8988T (cell line): ENCODE measurements at regions not wholly inside any gene's neighbourhood (a gene's known extent, or its start where the extent isn't known, plus 50 kb on each side); places are given as distances from the start of the nearest gene placed in this dataset.

Experiments
- DNase-seq: peaks from one replicate; pipeline ENCODE4 v3.0.0; 2011

- no peak for DNase-seq
Measured at GRCh38 chr22:27473533-27473932, 328.0 kb downstream of the MN1 start.

GRCh38 chr22:27474112-27474571 lies 327.4 kb downstream of the MN1 start:
- DNase-seq = no peak

DNA sequence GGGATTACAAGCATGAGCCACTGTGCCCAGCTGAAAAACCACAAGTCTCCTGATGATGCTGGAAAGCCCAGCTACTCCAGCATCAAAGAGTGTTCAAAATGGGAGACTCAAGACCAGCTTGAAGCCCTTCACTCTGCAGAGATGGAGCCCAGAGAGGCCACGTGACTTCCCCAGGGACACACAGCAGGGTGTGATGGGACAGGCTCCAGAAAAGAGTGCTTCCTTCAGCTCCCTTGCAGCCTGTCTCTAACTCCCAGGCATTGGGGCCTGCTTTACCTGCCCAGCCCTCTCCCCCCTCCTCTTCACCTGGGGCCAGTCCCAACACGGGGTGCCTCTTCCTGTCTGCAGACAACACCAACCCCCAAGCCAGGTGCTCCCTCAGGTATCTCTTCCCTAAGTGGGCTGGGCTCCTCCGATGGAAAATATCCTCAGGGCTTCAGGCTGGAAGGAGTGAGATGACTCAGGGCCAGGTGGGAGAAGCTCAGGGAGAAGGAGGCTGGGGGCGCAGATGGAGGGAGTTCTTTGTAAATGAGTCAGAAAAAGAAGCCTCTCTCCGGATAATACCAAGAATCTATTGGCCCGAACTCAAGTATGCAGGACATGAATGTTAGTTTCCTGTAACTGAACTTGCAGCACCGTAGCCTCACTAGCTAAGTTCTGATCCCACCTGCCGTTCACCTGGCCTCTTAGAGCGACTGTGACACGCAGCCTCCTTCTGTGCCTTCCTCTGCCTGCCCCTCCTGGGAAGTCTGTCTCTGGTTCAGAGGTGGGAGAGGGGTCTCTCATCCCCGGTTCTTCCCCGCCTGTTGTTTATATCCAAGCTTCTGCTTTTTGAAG lies 326.6 kb downstream of the MN1 start:
- DNase-seq = peak; percentile 46

DNA sequence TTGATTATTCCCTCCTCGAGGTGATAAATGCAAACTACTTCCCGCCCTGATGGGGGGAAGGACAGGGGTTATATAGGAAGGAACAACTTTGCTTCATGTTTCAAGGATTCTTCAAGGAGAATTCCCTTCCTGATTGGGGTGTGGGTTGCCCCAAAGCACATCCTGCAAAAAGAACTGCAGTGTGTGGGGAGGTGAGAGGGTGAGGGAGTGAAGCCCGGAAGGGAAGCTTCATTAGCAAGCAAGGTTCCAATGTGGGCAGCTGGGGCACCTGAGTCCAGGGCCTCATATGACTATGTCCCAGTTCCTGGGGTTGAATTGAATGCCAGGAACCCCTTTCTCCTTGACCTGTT lies 326.0 kb downstream of the MN1 start:
- DNase-seq = no peak

GRCh38 chr22:27476318-27476717 lies 325.2 kb downstream of the MN1 start:
- DNase-seq = no peak

GRCh38 chr22:27476729-27477128 lies 324.8 kb downstream of the MN1 start:
- DNase-seq = peak; percentile 61

- no peak for DNase-seq
Measured at GRCh38 chr22:27477171-27477570, 324.4 kb downstream of the MN1 start.

DNA sequence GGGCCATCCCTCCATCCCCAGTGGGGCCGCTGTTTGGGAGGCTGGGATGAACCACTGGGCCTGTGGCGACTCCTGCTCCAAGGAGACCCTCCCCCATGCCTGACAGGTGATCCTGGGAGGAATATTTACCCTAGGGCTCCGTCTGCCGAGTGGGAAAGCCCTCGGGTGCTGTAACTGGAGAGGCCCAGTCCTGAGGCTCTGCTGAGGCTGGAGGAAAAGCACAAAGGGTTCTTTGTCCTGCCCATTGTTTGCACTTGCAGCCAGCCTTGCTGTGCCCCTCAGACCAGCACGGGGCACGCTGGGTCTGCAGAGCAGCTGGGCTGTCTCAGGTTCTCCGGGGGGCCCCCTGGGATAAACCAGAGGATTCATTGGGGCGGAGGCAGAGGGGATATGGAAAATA lies 321.1 kb downstream of the MN1 start:
- DNase-seq = no peak

GRCh38 chr22:27482402-27482801 lies 319.2 kb downstream of the MN1 start:
- DNase-seq = no peak

DNA sequence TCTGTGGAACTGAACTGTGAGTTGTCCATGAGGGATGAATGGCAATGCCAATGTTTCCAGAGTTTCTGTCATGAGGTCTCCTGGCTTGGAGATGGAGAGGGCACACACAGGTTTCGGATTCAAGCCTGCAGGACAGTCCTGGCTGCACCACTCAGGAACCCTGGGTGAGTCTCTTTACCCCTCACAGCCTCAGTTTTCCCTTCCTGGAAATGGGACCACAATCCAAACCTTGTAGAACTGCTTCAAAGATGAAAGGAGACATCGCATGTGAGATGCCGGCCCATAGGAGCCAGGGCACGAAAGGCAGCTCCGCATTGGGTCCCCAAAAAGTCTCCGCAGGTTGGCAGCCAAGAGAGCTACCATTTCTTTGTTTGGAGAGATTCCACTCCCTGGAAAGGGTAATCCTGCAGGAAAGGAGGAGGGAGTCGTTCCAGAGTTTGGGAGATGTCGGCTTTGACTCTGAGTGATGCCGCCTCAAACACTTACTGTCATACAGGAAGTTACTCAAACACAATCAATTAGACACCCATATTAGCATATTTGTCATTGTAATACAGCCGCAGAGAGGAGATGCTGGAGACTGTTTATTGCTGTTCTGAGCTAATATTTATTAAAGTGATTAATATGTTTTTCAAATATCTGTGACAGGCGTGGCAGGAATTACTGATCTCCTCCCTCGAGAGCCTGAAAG lies 318.3 kb downstream of the MN1 start:
- no peak for DNase-seq

DNA sequence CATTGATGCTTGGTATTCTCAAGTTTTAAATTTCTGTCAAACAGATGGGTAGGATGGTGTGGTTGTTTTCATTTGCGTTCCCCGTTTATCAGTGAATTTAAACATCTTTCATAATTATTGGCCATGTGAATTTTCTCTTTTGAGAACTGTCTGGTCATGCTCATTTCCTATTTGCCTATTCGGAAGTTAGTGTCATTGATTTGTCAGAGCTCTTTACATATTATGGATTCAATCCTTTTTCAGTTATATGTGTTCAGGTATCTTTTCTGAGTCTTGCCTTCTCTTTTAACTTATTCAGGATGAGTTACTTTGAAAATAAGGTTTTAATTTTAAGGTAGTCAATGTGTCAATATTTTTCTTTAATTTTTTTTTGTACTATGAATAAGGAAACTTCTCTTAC lies 315.7 kb downstream of the MN1 start:
- DNase-seq = no peak

- DNase-seq = no peak
Measured at GRCh38 chr22:27487600-27488452, 313.7 kb downstream of the MN1 start.

- DNase-seq = no peak
Measured at GRCh38 chr22:27488456-27489177, 312.9 kb downstream of the MN1 start.

- no peak for DNase-seq
Measured at GRCh38 chr22:27489178-27489675, 312.3 kb downstream of the MN1 start.

DNA sequence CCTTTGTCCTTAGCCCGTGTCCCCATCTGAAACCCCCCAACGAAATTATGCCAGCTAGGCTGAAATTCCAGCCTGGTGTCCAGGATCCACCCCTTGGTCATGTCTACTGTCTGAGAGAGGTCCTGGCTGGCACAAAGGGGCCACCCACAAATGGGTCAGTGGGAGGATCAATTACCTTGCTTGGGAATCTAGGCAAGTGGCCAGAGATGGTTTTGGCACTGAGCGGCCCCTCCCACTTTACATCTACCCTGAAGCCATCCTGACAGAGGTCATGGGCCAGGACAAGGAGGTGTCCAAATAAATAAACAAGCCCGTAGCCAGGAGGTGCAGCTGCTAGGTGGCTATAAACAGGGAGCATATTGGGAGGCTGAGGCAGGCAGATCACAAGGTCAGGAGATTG lies 311.5 kb downstream of the MN1 start:
- DNase-seq = no peak

GRCh38 chr22:27491888-27492287 lies 309.7 kb downstream of the MN1 start:
- no peak for DNase-seq

DNA sequence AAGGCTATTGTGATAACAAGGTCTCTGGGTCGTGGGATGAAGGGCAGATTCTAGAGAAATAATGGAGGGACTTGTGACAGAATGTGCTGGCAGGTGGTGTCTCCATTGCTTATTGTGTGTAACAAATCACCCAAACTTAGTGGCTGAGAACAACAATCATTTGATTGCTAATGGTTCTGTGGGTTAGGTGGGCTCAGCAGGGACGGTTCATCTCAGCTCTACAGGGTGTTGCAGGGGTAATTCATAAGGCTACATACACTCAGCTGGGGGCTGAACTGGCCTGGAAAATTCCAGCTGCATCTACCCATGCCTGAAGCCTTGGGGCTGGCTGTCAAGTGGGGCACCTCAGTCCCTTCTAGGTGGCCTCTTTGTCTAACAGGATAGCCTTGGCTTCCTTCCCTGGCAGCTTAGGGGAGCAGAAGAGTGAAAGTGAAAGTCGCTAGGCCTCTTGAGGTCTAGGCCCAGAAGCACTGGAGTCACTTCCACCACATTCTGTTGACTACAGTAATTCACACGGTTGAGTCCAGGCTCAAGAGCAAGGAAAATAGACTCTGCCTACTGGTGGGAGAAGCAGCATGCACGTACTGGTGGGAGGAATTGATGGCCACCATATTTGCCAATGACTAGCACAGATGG lies 308.9 kb downstream of the MN1 start:
- no peak for DNase-seq

- no peak for DNase-seq
Measured at GRCh38 chr22:27493796-27494195, 307.8 kb downstream of the MN1 start.

- DNase-seq = no peak
Measured at GRCh38 chr22:27494785-27495184, 306.8 kb downstream of the MN1 start.

GRCh38 chr22:27495325-27495724 lies 306.2 kb downstream of the MN1 start:
- no peak for DNase-seq

DNA sequence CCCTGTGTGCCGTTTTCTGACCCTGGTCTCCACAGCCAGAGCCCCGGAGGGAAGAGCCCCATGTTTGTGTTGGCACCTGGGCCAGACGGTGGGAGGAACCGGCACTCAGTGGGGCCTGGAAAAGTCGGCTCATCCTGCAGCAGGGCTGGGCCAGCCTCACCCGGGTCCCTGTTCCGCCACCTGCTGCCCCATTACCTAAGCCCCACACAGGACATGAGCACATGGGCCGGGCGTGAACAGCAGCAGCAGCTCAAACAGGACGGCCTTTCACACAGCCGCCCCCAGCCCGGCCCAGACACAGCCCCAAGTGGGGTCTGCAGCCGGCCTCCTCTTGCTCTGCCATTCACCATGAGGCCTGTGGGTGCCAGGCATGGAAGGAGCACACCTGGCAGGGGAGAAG lies 302.4 kb downstream of the MN1 start:
- no peak for DNase-seq
